ENCODE measurements at regions not wholly inside any gene's neighbourhood (a gene's known extent, or its start where the extent isn't known, plus 50 kb on each side); places are given as distances from the start of the nearest gene placed in this dataset.

DNA sequence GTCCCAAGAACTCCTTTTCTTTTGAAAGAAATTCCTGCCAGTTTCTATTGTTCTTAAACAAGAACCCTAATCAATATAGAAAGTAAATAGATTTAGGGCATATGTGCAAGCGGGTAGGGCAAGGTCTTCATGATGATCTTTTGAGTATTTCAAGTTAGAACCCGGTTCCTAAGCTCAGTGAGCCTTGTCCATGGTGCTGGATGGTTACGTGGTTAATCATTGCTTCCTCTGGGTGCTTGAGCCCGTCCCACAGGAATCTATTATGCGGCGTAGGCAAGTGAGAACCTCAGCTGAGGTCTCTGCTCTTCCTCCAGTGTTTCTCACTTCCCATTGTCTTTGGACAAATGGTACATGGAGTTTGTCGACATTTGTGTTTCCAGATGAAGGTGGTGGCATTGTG, 580.8 kb upstream of the EEF2KMT start:
- no peak for DNase-seq

DNA sequence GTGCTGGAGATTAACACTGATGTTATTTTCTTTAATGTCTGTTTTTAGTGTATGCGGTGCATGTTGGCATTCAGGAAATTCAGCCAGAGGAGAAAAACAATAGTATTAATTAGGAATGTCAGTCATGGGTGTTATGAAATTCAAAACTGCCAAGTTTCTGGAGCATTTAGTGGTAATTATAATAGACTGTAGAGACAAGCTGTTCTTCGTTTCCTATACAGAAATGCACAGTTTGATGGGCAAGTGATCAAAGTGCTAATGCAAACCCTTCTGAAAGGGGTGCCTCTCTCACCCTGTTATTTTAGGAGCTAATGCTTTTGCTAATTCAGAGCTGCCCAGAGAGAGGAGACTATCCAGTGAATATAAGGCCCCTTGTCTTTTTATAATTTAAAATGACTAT, 573.8 kb upstream of the EEF2KMT start:
- DNase-seq = no peak

DNA sequence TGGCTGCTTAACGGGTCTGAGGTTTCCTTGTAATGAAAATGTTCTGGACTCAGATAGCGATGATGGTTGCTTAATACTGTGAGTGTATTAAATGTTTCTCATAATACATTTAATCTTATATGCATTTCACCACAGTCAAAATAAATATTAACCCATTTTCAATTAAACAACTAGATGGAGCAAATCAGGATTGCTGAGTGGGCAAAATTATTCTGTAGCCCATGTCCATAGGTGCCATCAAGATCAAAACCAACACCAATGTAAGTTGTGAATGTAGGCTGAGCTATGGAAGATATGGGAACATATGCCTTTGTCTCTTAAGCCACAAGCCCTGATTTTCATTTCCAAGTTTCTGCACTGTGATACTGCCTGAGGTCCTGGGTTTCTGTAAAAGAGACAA, 572.6 kb upstream of the EEF2KMT start:
- no peak for DNase-seq

DNA sequence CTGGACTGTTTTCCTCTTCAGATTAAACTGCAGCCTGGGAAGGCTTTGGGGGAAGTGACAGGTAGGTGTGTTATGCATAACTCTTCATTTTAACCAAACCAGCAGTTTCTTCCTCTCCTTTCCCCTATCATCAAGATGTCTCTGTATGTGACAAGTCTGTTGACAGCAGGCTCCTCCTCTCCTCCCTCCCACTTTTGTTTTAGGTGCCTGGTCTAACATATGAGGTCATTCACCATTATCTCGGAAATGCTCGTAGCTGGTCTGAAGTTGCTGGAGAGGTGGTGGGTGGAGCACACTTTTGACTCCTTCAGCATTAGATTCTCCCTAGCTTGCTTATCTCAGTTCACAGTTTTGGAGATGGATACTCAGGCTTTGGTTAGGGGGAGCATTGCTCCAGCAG, 571.0 kb upstream of the EEF2KMT start:
- no peak for DNase-seq

DNA sequence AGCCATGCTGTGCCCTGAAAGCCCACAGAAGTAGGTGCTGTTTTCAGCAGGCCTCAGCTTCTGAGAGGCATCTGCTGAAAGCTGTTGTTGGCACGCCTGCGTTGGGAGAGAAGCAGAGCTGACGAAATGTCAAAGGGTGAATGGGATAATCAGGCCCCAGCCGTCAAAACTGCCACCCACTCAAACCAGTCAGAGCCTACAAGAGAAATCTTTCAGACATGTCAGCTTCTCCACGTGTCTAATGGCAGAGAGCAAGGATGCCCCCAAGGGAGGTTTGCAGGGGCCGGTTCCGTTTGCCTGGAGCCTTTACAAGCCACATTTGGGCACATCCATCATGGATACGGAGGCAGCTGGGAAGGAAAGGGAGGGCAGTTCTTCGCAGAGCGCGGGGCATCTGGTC, 568.2 kb upstream of the EEF2KMT start:
- DNase-seq = no peak

DNA sequence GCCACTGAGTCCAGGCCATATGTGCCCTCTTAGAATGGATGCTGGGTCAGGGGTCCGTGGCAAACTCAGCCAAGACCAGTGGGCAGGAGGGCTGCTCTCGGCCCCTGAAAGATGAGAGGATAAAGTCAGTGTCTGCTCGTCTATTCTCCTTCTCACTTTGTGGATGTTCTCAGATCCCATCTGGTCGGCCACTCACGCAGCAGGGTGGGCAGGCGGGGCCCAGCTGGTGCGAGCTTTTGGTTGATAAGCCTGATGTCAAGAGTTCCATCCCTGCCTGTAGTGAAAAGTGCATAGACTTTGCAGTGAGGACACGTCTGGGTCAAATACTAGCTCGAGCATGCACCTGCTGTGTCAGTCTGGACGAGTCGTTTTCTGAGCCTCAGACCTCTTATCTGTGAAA, 556.2 kb upstream of the EEF2KMT start:
- no peak for DNase-seq

DNA sequence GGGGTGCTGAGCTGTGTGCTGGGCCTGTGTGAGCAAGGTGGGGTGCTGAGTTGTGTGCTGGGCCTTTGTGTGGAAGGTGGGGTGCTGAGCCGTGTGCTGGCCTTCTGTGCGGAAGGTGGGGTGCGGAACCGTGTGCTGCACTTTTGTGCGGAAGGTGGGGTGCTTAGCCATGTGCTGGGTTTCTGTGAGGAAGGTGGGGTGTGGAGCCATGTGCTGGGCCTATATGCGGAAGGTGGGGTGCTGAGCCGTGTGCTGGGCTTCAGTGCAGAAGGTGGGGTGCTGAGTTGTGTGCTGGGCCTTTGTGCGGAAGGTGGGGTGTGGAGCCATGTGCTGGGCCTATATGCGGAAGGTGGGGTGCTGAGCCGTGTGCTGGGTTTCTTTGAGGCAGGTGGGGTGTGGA, 555.4 kb upstream of the EEF2KMT start:
- DNase-seq = no peak

DNA sequence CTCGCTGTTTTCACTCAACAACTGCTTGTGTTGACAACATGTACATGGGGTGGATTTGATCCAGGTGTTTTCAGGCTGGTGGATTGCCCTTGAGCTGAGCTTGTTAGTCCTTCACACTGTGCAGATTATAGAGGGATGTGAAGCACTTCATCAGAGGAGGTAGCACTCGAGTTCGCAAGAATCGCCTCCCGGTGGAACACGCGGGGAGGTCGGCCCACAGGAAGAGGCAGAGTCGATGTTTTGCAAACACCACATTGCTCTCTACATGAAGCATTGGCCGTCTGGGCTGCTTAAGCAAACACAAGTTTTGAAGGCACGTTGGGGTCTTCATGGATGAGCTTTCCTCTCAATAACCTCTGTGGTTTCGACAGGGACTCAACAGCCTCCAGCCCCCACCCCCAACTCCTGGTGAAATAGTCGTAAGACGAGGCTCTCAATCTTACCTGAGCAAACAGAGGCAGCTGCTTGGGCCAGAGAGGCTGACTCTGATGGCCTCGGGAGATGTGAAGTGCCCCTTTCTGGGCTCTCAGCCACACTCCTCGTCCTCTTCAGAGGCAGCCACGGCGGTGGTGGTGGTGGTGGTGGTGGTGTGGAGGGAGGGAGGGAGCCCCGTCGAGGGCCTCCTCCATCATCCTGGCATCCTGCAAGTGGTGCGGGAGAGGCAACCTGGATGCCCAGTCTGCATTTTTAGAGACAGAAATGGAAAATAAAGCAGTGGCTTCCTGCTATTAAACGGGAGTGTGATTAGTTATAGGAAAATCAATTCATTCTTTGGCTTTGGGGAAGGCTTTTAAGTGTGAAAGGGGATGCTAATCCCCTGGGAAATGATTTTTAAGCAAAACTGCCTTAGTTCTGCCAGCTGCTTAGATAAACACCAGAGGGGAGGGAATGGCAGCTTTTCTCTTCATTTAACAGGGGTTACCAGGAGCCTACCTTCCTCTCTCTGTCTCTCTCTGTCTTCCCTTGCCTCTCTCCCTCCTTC, 552.5 kb upstream of the EEF2KMT start:
- DNase-seq = no peak

DNA sequence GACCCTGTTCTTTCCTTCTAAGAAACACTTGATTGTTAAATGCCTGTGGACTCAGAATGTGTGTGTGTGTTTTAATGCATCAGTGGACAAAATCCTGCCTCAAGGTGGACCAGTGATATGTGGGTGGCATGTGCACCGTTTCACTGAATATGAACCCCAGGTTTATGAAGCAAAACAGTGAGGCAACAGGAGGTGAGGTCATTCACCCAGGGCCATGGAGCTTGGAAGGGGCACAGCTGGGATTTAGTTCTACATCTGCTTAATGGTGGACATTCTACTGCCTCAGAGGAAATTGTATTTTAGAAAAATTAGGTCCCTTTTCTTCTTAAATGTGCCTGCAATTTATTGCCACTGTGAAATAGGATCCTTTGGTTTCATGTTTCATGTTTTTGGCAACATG, 549.5 kb upstream of the EEF2KMT start:
- DNase-seq = no peak

DNA sequence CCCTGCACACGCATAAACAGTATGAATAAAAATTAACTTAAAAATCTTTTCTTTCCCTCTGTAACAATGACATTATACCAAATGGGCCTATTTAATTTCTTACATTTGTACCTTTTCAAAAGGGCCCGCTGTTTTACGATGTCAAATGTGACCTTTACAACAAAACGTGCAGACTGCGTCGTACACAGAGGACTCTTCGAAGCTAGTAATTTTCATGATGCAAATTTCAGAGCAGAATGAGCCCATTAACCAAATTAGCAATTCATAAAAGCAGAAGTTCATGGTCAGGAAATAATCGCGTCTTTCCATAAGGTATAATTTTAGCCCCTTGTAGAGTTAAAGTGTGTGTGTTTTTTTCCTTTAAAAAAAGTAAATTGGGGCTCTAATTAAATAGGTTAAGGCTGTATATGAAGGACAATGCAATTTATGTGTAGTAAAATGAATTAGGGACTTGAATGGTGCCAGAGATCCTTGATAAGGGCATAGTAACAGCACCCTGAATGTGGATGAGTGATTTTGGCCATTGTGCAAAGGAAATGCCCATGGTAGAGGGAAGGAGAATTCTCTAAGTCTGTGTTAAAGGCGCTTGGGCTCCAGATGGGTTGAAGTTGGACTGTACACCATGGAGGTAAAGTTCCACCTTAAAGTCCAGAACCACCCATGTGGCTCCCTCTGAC, 546.4 kb upstream of the EEF2KMT start:
- DNase-seq = no peak

DNA sequence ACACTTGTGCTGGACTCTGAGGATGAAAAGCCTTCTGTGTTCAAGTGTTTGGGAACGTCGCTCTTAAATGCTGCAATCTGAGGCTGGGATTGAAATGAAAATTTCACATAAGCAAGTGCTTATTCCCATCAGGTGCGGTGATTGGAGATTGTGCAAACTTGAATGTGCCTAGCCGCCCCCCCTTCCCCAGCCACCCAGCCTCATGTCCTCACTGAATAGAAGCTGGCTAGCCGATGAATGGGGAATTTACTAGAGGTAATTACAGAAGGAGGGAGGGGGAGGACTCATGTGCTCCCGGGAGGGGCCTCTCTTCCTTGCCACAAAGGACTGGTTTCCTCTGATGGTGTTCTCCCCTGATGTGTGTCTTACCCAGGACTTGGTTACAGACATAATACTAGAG, 544.8 kb upstream of the EEF2KMT start:
- DNase-seq = no peak

DNA sequence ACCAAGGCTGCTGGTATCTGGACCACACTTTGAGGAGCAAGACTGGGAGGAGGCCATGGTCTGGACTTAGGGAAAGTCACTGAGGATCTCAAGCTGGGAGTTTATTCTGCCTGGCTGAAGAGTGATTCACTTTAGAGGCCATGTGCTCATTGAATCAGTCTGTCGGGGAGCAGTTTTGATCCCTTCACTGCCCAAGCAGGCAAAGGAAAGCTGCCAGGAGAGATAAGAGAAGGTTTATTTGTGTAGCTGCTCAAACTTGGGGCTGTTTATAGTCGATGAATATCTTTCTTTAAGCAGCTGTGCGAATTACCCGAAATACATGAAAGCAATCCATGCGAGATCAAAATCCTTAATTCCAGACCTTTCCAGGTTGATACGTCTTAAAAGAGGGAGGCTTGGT, 544.4 kb upstream of the EEF2KMT start:
- no peak for DNase-seq

DNA sequence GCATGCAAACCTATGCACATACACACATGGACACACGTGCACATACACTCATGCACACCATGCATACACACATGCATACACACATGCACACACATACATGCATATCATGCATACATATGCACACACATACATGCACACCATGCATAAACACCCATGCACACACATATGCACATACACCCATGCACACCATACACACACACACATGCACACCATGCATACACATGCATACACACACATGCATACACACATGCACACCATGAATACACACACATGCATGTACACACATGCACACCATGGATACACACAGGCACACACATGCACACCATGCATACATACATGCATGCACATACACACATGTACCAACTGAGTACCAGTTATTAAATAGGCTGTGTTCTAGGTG, 543.3 kb upstream of the EEF2KMT start:
- no peak for DNase-seq

DNA sequence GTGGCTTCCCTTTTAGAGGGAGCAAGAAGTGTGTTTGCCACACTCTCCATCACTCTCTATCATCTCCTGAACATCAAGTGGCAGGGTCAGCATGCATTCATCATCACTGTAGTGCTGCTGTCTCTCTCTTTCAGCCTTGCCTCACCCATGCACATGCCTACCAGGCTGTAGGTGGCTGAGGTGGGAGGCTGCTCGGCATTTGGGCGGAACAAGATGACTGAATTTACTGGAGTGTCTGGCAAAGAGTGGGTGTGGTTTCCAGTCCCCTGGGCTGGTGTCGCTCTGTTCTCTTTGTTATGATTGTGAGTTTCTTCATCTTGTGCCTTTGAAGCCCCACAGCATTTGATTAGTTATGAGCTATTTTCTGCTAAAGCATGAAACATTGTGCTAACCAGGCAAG, 541.9 kb upstream of the EEF2KMT start:
- DNase-seq = no peak

DNA sequence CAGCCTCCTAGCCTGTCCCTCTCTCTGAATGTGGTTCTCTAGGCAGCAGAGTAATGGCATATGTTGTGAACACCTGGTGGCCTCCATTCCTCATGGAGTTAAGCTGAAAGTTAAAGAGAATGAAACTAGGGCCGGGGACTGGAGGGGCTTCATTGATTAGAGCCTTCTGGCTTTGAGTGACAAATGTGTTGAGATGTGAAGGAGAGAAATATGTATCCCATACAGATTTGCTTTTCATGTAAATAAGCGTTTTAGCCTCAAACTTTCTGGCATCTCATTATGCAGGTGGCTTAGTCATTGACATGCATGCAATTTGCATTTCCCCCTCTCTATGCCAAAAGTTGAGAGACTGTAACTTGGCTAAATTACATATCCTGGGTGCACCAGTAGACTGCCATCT, 537.7 kb upstream of the EEF2KMT start:
- no peak for DNase-seq

DNA sequence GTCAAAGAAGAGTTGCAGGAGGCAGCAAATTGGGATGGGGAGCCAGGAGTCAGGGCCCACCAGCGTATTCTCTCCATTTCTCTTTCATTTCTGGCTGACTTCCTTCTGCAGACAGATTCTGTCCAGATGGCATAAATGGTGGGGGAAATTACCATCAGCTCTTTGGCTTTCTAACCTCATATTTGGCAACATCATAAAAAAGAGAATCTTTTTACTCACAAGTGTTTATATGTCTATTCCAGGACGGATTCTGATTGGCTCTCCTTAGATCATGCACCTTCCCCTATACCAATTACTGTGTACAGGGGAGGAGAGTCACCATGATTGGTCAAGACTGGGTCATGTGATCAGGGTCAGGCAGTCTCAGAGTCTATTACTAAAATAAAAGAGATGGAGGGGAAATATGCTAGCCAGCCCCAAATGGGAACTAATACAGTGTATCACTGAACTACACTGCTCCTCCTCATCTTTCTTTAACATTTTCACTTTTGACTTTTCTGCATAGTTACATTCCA, 537.1 kb upstream of the EEF2KMT start:
- DNase-seq = no peak

DNA sequence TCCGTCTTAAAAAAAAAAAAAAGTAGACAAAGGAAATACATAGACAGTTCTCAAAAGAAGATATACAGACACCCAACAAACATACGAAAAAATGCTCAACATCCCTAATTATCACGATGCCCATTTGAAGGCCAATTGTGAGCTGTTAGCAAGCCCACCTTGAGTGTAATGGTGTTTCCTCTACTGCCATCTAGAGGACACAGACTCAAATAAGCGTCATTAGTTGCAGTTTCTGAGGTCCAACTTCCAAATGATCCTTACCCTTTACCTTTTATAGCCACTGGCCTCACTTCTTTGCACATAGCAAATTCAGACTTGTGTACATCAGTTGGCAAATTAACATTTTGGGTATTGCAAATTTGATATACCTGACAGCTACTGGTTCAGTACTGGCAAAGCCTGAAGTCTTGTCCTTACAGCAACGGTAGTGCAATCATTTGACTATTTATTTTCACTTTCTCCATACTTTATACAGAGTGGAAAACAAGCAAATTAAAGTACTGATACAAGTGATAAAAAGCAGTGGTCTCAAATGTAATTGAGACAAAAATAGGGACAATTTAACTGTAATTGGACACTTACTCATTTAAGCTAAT, 536.3 kb upstream of the EEF2KMT start:
- DNase-seq = peak; percentile 40

DNA sequence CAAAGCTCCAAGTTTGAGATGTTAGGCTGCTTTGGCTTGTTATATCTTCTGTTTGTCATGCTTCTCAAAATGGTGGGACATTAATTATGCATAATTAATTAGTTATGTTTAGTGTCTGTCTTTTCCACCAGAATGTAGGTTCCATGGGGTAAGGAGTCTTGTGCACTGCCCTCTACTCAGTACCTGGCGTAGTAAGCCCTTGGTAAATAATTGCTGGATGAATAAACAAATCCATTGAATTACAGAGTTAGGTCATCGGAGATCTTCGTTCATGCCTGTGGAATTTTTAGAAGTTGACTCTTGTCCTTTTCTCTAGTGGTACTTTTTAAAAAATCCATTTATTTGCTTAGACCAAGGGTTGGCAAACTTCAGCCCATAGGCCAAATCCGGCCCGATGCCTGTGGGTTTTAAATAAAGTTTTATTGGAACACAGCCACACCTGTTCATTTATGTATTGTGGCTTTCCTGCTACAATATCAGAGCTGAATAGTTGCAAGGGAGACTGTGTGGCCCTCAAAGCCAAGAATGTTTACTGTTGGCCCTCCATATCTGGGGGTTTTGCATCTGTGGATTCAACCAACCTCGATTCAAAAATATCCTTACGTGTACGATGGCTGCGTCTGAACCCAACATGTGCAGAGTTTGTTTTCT, 524.8 kb upstream of the EEF2KMT start:
- DNase-seq = no peak

DNA sequence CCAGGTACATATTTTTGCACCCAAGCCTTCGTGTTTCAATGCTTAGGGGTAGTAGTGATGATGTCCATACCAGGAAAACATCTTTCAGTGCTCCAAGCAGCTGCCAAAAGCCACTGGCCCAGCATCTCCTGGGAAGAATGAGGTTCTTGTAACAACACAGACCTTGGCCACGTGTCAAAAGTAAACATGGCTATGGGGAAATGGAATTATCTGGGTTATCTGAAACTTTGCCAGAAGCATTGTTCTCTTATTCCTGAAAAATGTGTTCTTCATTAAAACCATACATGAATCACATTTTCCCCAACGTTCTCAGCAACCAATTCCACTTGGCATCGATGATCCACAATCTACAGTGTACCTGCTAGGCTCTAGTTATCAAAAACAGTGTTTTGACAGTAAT, 524.2 kb upstream of the EEF2KMT start:
- no peak for DNase-seq

DNA sequence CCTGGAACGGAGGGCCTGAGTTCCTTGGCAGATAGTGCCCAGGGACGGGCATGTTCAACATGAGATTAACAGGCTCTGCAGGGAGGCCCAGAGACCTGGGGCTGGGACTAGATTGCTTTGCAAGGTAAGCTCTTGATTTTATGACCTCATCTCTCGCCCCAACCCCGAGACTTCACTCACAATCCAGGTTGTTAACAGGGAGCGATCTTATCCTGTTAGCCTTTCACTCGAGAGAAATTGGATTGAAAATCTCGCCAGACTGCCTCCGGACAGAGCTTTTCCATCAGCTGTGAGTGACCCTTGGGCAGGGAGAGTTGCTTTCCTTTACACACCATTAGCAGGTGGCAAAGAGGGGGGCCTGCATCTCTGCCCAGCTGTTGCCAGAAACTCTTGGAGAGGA, 521.7 kb upstream of the EEF2KMT start:
- DNase-seq = no peak

DNA sequence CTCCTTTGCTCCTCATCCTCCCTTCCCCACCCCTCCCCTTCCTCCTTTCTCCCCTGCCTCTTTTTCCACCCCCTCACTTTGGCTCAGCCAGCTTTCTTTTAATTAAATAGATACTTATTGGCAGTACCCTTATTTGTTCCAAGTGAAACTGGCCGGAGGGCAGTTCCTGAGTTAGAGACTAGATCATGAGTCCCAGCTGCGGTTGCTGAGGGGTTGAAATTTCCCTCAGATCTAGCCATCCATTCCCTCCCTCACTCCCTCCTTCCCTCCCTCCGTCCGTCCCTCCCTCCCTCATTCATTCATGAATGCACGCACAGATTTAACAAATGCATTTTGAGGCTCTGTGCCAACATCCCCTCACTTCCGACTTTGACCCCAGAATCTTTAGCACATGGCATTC, 519.2 kb upstream of the EEF2KMT start:
- no peak for DNase-seq

DNA sequence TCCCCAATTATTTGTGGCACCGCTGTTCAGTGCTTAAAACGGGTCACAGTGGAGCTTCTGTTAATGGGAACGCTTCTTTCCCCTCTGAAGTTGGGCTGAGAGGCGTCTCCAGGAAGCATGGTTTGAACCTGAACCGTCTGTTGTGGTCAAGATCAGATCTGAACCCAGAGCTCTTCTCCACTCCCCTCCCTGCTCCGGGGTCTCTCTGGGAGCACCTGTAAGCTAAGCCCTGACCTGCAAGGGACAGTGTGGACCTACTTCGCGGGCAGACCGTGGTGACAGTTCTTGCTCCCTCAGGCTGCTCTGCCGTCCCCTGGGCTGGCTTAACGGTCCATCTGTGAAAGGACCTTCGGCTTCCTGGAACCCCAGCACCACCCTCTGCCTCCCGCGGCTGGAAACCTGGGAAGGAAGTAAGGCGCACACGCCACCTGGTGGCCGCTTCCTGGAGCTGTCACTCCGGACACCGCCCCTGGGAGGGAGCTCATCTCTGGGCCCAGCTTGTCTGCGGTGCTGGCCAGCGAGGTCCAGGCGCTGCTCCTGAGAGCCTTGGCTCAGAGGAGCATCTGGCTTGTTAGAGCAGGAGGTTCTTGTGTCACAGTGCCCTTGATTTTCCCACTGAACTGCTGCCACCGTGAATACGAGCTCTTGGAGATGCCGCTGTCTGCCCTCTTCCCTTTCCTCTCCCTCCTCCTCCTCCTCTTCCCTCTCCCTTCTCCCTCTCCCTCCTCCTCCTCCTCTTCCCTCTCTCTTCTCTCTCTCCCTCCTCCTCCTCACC, 518.5 kb upstream of the EEF2KMT start:
- peak; percentile 65 for DNase-seq
